Astrocyte of the spinal cord (primary cell): ENCODE measurements at regions not wholly inside any gene's neighbourhood (a gene's known extent, or its start where the extent isn't known, plus 50 kb on each side); places are given as distances from the start of the nearest gene placed in this dataset.

ENCODE experiments used
- DNase-seq: peaks from one replicate; pipeline ENCODE4 v3.0.0; 2011; ENCODE audit warnings: low read depth, low spot score
- H3K4me3 ChIP-seq: 2 replicates; pipeline ENCODE4 v1.5.1; 2011; ENCODE audit warnings: low read depth, mild to moderate bottlenecking, low read length, moderate library complexity
- in situ Hi-C: cut with HindIII; loops from 2 replicates; pipeline ENCODE4 v1.10.0; 2017; ENCODE audit warnings: low sequenced_read_pairs
- TF ChIP-seq, protein P1 (sequence below): IDR thresholded peaks from 2 replicates; pipeline ENCODE4 v1.5.1; 2012; ENCODE audit warnings: low read depth, mild to moderate bottlenecking, low read length, inconsistent platforms

DNA sequence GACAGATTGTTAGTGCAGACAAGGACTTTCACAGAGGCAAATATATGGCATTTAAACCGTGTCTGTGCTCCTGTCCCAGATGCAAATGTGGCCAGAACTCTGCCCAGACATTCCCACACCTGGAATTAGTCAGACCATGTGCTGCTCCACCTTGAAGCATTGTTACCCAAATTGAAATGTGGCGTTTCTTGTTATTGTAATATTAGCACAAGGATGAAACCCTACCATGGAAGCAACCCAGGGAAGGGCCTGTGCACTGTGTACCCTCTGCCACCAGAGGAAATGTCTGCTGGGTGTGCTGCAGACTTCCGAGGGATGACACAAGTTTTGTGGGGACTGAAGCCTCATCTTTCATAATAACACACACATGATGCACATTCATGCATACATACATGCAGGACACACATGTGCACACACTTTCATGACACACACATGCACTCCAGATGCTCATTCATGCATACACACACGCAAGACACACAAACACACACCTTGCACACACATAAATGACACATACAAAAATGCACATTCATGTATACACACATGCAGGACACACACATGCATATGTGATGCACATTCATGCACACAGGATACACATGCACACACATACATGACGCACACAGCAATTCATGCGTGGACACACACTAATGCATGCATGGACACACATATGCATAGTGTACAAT lies 133.2 kb upstream of the SNTG2 start:
- in situ Hi-C loops: no loop called here

DNA sequence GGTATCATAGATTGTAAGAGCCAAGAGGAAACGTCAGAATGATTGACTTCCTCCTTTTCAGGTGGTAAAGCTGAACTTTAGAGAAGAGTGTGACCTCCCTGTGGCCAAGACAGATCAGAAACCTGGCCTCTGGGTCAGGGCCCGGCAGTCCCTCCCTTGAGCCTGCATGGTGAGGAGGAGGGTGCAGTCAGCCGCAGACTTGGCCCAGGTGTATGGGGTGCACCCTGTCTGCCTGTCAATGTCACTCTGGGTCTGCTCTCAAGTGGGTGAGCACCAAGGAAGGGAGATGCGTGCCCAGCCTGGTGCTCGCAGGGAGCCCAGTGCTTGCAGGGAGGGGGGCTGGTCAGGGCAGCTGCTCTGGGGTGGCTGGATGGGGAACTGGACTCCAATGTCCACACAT lies 134.4 kb upstream of the SNTG2 start:
- in situ Hi-C loops: no loop called here
- TF ChIP-seq, protein P1, sequence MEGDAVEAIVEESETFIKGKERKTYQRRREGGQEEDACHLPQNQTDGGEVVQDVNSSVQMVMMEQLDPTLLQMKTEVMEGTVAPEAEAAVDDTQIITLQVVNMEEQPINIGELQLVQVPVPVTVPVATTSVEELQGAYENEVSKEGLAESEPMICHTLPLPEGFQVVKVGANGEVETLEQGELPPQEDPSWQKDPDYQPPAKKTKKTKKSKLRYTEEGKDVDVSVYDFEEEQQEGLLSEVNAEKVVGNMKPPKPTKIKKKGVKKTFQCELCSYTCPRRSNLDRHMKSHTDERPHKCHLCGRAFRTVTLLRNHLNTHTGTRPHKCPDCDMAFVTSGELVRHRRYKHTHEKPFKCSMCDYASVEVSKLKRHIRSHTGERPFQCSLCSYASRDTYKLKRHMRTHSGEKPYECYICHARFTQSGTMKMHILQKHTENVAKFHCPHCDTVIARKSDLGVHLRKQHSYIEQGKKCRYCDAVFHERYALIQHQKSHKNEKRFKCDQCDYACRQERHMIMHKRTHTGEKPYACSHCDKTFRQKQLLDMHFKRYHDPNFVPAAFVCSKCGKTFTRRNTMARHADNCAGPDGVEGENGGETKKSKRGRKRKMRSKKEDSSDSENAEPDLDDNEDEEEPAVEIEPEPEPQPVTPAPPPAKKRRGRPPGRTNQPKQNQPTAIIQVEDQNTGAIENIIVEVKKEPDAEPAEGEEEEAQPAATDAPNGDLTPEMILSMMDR: no peak
- no peak for DNase-seq
- no peak overlapping the region for H3K4me3 ChIP-seq

More for the DNA sequence above, 133.2 kb upstream of the SNTG2 start:
- DNase-seq: no peak
- H3K4me3 ChIP-seq: no peak overlapping the region
- TF ChIP-seq, protein P1: no peak

DNA sequence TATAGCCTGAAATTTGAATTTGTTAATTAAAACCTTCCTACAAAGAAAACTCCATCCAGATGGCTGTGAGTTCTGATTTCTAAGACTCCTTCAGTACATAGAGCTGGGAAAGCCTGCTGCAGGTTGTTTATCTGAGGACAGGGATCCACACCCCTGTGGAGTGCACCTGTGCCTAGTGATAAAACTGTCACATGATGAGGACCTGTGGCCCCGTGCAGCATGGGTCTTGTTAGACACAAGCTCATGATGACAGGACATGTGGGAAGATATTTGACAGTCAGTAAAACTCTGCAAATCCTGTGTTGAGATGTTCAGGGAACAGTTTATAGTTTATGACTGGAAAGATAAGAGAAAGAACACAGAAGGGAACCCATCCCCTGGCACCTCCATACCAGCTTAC lies 133.2 kb upstream of the TMEM18 start:
- in situ Hi-C loops: no loop called here
- TF ChIP-seq, protein P1: no peak
- no peak overlapping the region for H3K4me3 ChIP-seq
- DNase-seq: no peak

DNA sequence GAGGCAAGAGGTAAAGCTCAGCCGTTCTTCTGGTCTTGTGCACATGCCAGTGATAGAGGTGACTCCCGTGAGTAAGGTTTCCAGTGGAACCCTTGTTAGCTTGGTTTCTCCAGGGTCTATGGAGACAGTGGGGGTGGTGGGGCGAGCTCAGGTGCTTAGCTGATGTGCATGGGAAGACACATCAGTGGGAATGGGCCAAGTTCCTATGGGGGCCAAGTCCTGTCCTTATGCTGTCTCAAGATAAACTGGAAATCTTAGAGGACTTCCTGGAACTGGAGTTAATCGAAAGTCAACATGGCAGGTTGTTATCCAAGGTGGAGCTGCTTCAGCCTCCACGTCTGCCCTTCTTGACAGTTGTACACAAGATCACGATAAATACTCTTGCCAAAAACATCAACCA lies 130.1 kb upstream of the TMEM18 start:
- TF ChIP-seq, protein P1: no peak
- no peak overlapping the region for H3K4me3 ChIP-seq
- DNase-seq: no peak
- in situ Hi-C loops: no loop called here

DNA sequence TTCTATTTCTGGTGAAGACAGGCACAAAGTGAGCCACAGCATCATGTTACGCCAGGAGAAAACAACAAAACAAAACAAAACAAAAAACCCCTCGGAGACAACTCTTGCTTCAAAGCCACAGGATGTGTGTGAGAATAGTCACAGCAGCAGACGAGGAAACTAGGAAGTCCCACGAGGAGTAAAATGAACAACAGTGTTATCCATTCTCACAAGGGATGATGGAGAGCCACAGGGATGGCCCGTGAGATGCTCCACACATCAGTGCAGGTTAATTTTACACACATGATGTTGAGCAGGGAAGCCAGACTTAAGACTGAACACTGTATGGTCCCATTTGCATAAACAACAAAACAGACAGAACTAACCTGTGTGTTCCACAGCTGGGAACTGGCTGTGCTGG lies 128.5 kb upstream of the TMEM18 start:
- DNase-seq: no peak
- H3K4me3 ChIP-seq: no peak overlapping the region
- TF ChIP-seq, protein P1: no peak
- in situ Hi-C loops: no loop called here

DNA sequence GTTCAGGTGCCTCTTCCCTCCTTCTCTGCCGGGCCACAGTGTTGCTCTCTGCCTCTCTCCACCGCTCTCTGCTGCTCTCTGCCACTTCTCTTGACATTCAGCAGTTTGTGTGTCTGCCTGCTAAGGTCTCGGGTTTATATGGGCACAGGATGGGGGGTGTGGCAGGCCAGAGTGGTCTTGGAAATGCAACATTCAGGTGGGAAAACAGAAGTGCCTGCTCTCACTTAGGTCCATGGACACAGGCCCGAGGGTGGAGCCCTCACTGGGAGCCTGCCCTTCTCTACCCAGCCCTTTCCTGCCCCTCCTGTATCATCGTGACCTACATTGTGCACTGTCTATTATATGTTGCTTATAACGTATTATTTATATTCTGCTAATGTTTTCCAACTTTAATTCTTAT lies 120.8 kb upstream of the TMEM18 start:
- in situ Hi-C loops: no loop called here
- no peak for DNase-seq
- H3K4me3 ChIP-seq: no peak overlapping the region
- TF ChIP-seq, protein P1: no peak

DNA sequence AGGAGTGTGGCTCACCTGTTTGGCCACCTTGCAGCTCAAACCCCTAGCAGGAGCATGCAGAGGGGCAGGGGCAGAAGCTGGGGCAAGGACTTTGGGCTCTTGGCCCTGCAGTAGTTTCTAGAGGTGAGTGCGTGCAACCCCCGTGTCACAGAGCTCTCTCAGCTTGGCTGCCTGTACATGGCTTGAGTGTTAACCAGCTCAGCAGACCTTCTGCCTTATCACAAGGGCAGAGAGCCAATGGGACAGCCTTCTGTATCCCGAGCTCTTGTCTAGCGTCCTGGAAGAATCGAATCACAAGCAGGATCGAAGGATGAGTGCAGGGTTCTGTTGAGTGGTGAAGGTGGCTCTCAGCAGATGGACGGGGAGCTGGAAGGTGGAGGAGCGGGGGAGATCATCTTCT lies 120.3 kb upstream of the TMEM18 start:
- no peak for DNase-seq
- in situ Hi-C loops: no loop called here
- H3K4me3 ChIP-seq: no peak overlapping the region
- TF ChIP-seq, protein P1: no peak
